ENCODE measurements at regions not wholly inside any gene's neighbourhood (a gene's known extent, or its start where the extent isn't known, plus 50 kb on each side); places are given as distances from the start of the nearest gene placed in this dataset.

GRCh38 chr1:216881695-216882094 lies 158.5 kb upstream of the ESRRG start:
- DNase-seq (ENCODE audit: low spot score): no peak

GRCh38 chr1:216866714-216867113 lies 143.5 kb upstream of the ESRRG start:
- no peak for DNase-seq (ENCODE audit: low spot score)

GRCh38 chr1:216855810-216856209 lies 132.6 kb upstream of the ESRRG start:
- DNase-seq (ENCODE audit: low spot score): no peak

- no peak for DNase-seq (ENCODE audit: low spot score)
Measured at GRCh38 chr1:216854836-216855484, 131.7 kb upstream of the ESRRG start.

- no peak for DNase-seq (ENCODE audit: low spot score)
Measured at GRCh38 chr1:216851073-216851472, 127.8 kb upstream of the ESRRG start.

- no peak for DNase-seq (ENCODE audit: low spot score)
Measured at GRCh38 chr1:216849146-216849545, 125.9 kb upstream of the ESRRG start.

- DNase-seq (ENCODE audit: low spot score): no peak
Measured at GRCh38 chr1:216847397-216848036, 124.3 kb upstream of the ESRRG start.

- no peak for DNase-seq (ENCODE audit: low spot score)
Measured at GRCh38 chr1:216846339-216846738, 123.1 kb upstream of the ESRRG start.

GRCh38 chr1:216843409-216843808 lies 120.2 kb upstream of the ESRRG start:
- DNase-seq (ENCODE audit: low spot score): no peak

GRCh38 chr1:216841165-216841564 lies 117.9 kb upstream of the ESRRG start:
- no peak for DNase-seq (ENCODE audit: low spot score)

GRCh38 chr1:216836316-216836715 lies 113.1 kb upstream of the ESRRG start:
- no peak for DNase-seq (ENCODE audit: low spot score)

GRCh38 chr1:216833509-216833908 lies 110.3 kb upstream of the ESRRG start:
- no peak for DNase-seq (ENCODE audit: low spot score)

GRCh38 chr1:216832192-216832591 lies 109.0 kb upstream of the ESRRG start:
- no peak for DNase-seq (ENCODE audit: low spot score)

- DNase-seq (ENCODE audit: low spot score): no peak
Measured at GRCh38 chr1:216830424-216831210, 107.4 kb upstream of the ESRRG start.

GRCh38 chr1:216827251-216827650 lies 104.0 kb upstream of the ESRRG start:
- no peak for DNase-seq (ENCODE audit: low spot score)

- no peak for DNase-seq (ENCODE audit: low spot score)
Measured at GRCh38 chr1:216826646-216827045, 103.4 kb upstream of the ESRRG start.

GRCh38 chr1:216826214-216826613 lies 103.0 kb upstream of the ESRRG start:
- DNase-seq (ENCODE audit: low spot score): no peak

GRCh38 chr1:216825557-216825956 lies 102.3 kb upstream of the ESRRG start:
- DNase-seq (ENCODE audit: low spot score): no peak

- no peak for DNase-seq (ENCODE audit: low spot score)
Measured at GRCh38 chr1:216824511-216824910, 101.3 kb upstream of the ESRRG start.

GRCh38 chr1:216823731-216824130 lies 100.5 kb upstream of the ESRRG start:
- no peak for DNase-seq (ENCODE audit: low spot score)

GRCh38 chr1:216822480-216822879 lies 99.3 kb upstream of the ESRRG start:
- DNase-seq (ENCODE audit: low spot score): no peak

GRCh38 chr1:216820345-216820744 lies 97.1 kb upstream of the ESRRG start:
- no peak for DNase-seq (ENCODE audit: low spot score)

- no peak for DNase-seq (ENCODE audit: low spot score)
Measured at GRCh38 chr1:216818284-216818683, 95.1 kb upstream of the ESRRG start.
